Left ventricle myocardium superior (tissue), 1 donor: ENCODE measurements at regions not wholly inside any gene's neighbourhood (a gene's known extent, or its start where the extent isn't known, plus 50 kb on each side); places are given as distances from the start of the nearest gene placed in this dataset.
"Not testable (repeated sequence)": the region's sequence is repeated elsewhere in the genome, so short reads cannot be mapped to it uniquely, and the experiment has no call there.

Experiments used
- ATAC-seq: fragments of 200-7000 bp; cut with Tn5 transposase; one replicate; pipeline ENCODE4 v1.9.1; 2020; ENCODE audit warnings: mild to moderate bottlenecking, moderate library complexity
- DNase-seq: peaks from one replicate; pipeline ENCODE4 v3.0.0-alpha.2; 2020
- intact Hi-C: fragments of 100-400 bp; cut with micrococcal nuclease; formaldehyde crosslinking; loops from one replicate; pipeline ENCODE4 v1.11.0; 2022
- donor health status: DM: no; HTN: yes; CAD: no; lungs with severe emphysema.

- ATAC-seq, result no peak
- no peak for DNase-seq
- intact Hi-C loops, result no loop called here
These were observed 682.4 kb downstream of the TMEM121 start for GRCh38 chr14:106208794-106209193.

- ATAC-seq, result no peak
- intact Hi-C loops, result no loop called here
- DNase-seq, result no peak
These were observed 683.4 kb downstream of the TMEM121 start for GRCh38 chr14:106209755-106210154.

GRCh38 chr14:106210650-106211049 is 684.3 kb downstream of the TMEM121 start:
- ATAC-seq, result no peak
- intact Hi-C loops, result no loop called here
- DNase-seq, result no peak

- intact Hi-C loops, result no loop called here
- no peak for ATAC-seq
- no peak for DNase-seq
These were observed 685.0 kb downstream of the TMEM121 start for GRCh38 chr14:106211334-106211900.

GRCh38 chr14:106215229-106215628 is 688.8 kb downstream of the TMEM121 start:
- no peak for ATAC-seq
- intact Hi-C loops, result no loop called here
- DNase-seq, result no peak

- DNase-seq (no peak), ATAC-seq (no peak)
- intact Hi-C loops, result no loop called here
These were observed 690.3 kb downstream of the TMEM121 start for GRCh38 chr14:106216679-106217078.

- intact Hi-C loops, result no loop called here
- DNase-seq, result no peak
- no peak for ATAC-seq
These were observed 691.8 kb downstream of the TMEM121 start for GRCh38 chr14:106218174-106218573.

- DNase-seq (no peak), ATAC-seq (no peak)
- intact Hi-C loops, result no loop called here
These were observed 695.9 kb downstream of the TMEM121 start for GRCh38 chr14:106222311-106222710.

GRCh38 chr14:106222731-106223130 is 696.3 kb downstream of the TMEM121 start:
- DNase-seq, result no peak
- intact Hi-C loops, result no loop called here
- no peak for ATAC-seq

GRCh38 chr14:106227793-106228192 is 701.4 kb downstream of the TMEM121 start:
- DNase-seq (no peak), ATAC-seq (no peak)
- intact Hi-C loops, result no loop called here

- DNase-seq (no peak), ATAC-seq (no peak)
- intact Hi-C loops, result no loop called here
These were observed 702.3 kb downstream of the TMEM121 start for GRCh38 chr14:106228541-106229158.

GRCh38 chr14:106230071-106230470 is 703.7 kb downstream of the TMEM121 start:
- DNase-seq (no peak), ATAC-seq (no peak)
- intact Hi-C loops, result no loop called here

GRCh38 chr14:106233191-106233590 is 706.8 kb downstream of the TMEM121 start:
- DNase-seq, ATAC-seq, intact Hi-C loops: not testable (repeated sequence)

- intact Hi-C loops, DNase-seq, ATAC-seq: not testable (repeated sequence)
These were observed 708.3 kb downstream of the TMEM121 start for GRCh38 chr14:106234525-106235254.

- intact Hi-C loops, result no loop called here
- ATAC-seq (no peak), DNase-seq (no peak)
These were observed 709.2 kb downstream of the TMEM121 start for GRCh38 chr14:106235356-106236159.

GRCh38 chr14:106248321-106249192 is 722.2 kb downstream of the TMEM121 start:
- ATAC-seq, result no peak
- DNase-seq, result no peak
- intact Hi-C loops, result no loop called here

GRCh38 chr14:106253995-106254394 is 727.6 kb downstream of the TMEM121 start:
- ATAC-seq, DNase-seq, intact Hi-C loops: not testable (repeated sequence)

GRCh38 chr14:106257569-106257994 is 731.2 kb downstream of the TMEM121 start:
- DNase-seq, result peak; percentile 56
- intact Hi-C loops, ATAC-seq: not testable (repeated sequence)
